ENCODE measurements at regions not wholly inside any gene's neighbourhood (a gene's known extent, or its start where the extent isn't known, plus 50 kb on each side); places are given as distances from the start of the nearest gene placed in this dataset.

GRCh38 chr15:95520511-95520910 is 810.0 kb upstream of the NR2F2 start:
- TF ChIP-seq CTCF (IDR thresholded peaks at IDR 0.05; ENCODE audit: low read length): no peak
- no peak for TF ChIP-seq EZH2 (optimal IDR thresholded peaks at IDR 0.05; ENCODE audit: low read depth, low read length)
- TF ChIP-seq EZH2phosphoT487 (IDR thresholded peaks at IDR 0.05; ENCODE audit: low read length): no peak

All from MM.1S (cell line).